ENCODE measurements at regions not wholly inside any gene's neighbourhood (a gene's known extent, or its start where the extent isn't known, plus 50 kb on each side); places are given as distances from the start of the nearest gene placed in this dataset.

DNA sequence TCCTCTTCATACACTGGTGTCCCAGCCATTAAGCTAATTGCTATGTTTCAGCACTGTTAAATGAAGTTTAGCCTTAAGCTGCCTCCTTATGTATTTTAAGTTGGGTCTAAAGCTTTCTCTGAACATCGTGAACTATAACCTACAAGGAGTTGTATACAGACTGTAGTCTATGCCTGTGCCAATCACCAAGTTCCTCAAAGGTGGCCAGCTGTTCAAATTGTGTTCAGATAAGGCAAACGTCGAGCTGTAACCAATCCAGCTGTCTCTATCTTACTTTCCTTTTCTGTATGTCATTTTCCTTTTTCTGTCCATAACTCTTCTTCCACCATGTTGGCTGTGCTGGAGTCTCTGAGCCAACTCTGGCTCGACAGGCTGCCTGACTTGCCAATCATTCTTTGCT, 199.6 kb downstream of the OGFRL1 start:
- H3K4me3 Mint-ChIP-seq = no peak overlapping the region
- peaks cover 0 to 5% (median 2%) of the 10 kb centered on the region in 7 donors for H3K9me3 Mint-ChIP-seq
- DNase-seq (no peak), ATAC-seq (ENCODE audit: low read depth in 2 of 2) (no peak)
- Histone ChIP-seq H3K27ac (ENCODE audit: insufficient read depth, low read length, poor library complexity, severe bottlenecking) (no peak overlapping the region), H3K9me3 (ENCODE audit: control insufficient read depth in 2 of 2, low read length in 2 of 2) (no peaks in the 10 kb centered on the region), H3K27me3 (ENCODE audit: control insufficient read depth, insufficient read depth, low read length) (no peaks in the 10 kb centered on the region), H3K4me3 (ENCODE audit: low read depth, low read length) (no peak overlapping the region), H3K4me1 (ENCODE audit: control insufficient read depth, insufficient read depth, low read length, poor library complexity, severe bottlenecking) (no peaks in the 10 kb centered on the region), H3K36me3 (ENCODE audit: control insufficient read depth, insufficient read depth, low read length) (no peaks in the 10 kb centered on the region)
- H3K4me1 Mint-ChIP-seq = no peaks in the 10 kb centered on the region
- H3K27me3 Mint-ChIP-seq = no peaks in the 10 kb centered on the region
- H3K36me3 Mint-ChIP-seq = no peaks in the 10 kb centered on the region
- H3K27ac Mint-ChIP-seq = no peak overlapping the region

DNA sequence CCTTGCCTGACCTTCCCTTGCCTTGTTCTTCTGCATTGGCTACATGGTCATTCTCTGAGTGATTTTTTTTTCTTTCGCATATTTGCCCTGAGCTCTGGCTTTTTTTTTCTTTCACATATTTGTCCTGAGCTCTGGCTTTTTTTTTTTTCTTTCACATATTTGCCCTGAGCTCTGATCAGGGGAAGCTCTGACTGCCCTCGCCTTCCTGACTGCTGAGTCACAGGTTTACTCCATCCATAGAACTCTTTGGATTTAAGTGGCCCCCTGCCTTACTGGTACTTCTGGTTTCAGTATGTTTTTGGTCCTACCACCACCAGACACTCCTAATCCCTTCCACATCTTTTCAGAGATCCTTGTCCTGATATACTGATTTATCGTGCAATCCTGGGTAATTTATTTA, 201.1 kb downstream of the OGFRL1 start:
- Histone ChIP-seq H3K4me3 (ENCODE audit: low read depth, low read length) (no peak overlapping the region), H3K27ac (ENCODE audit: insufficient read depth, low read length, poor library complexity, severe bottlenecking) (no peak overlapping the region), H3K36me3 (ENCODE audit: control insufficient read depth, insufficient read depth, low read length) (no peaks in the 10 kb centered on the region), H3K4me1 (ENCODE audit: control insufficient read depth, insufficient read depth, low read length, poor library complexity, severe bottlenecking) (no peaks in the 10 kb centered on the region), H3K9me3 (ENCODE audit: control insufficient read depth in 2 of 2, low read length in 2 of 2) (no peaks in the 10 kb centered on the region), H3K27me3 (ENCODE audit: control insufficient read depth, insufficient read depth, low read length) (no peaks in the 10 kb centered on the region)
- Mint-ChIP-seq H3K9me3 (peaks cover 0 to 5% (median 0%) of the 10 kb centered on the region in 7 donors), H3K27me3 (no peaks in the 10 kb centered on the region), H3K36me3 (no peaks in the 10 kb centered on the region), H3K27ac (peak overlapping the region in 1 of 3 donors; percentile 33), H3K4me1 (no peaks in the 10 kb centered on the region), H3K4me3 (no peak overlapping the region)
- no peak for ATAC-seq (ENCODE audit: low read depth in 2 of 2)
- DNase-seq = no peak

GRCh38 chr6:71490876-71491275, 202.3 kb downstream of the OGFRL1 start:
- no peaks in the 10 kb centered on the region for H3K27me3 ChIP-seq (ENCODE audit: control insufficient read depth, insufficient read depth, low read length)

DNA sequence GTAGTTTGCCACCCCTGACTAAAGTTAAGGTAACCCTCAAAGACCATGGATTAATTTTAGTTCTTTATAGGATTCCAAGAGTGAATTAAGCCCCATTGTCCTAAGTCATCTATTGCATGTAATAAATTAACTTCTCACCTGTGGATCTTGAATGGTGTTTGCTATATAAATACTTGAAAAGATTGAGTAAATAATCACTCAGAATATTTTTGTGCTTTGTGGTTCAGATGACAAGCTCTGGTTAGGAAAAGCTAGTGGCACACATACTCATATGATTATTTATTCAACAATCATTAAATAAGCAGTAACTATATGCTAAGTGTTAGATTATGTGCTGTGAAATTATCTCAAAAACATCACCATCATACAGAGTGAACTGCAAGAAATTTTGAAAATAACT, 203.2 kb downstream of the OGFRL1 start:
- Histone ChIP-seq H3K9me3 (ENCODE audit: control insufficient read depth in 2 of 2, low read length in 2 of 2) (no peaks in the 10 kb centered on the region), H3K27ac (ENCODE audit: insufficient read depth, low read length, poor library complexity, severe bottlenecking) (no peak overlapping the region), H3K4me3 (ENCODE audit: low read depth, low read length) (no peak overlapping the region), H3K27me3 (ENCODE audit: control insufficient read depth, insufficient read depth, low read length) (no peaks in the 10 kb centered on the region), H3K4me1 (ENCODE audit: control insufficient read depth, insufficient read depth, low read length, poor library complexity, severe bottlenecking) (peaks cover 4% of the 10 kb centered on the region), H3K36me3 (ENCODE audit: control insufficient read depth, insufficient read depth, low read length) (no peaks in the 10 kb centered on the region)
- Mint-ChIP-seq H3K27ac (no peak overlapping the region), H3K9me3 (peaks cover 0 to 5% (median 0%) of the 10 kb centered on the region in 7 donors), H3K36me3 (no peaks in the 10 kb centered on the region), H3K4me1 (peaks cover 0 to 9% (median 2%) of the 10 kb centered on the region in 4 donors), H3K27me3 (peaks cover 5% of the 10 kb centered on the region), H3K4me3 (no peak overlapping the region)
- no peak for DNase-seq
- no peak for ATAC-seq (ENCODE audit: low read depth in 2 of 2)

More at GRCh38 chr6:71490876-71491275, 202.3 kb downstream of the OGFRL1 start:
- DNase-seq (no peak), ATAC-seq (ENCODE audit: low read depth in 2 of 2) (no peak)
- Histone ChIP-seq H3K4me3 (ENCODE audit: low read depth, low read length) (no peak overlapping the region), H3K36me3 (ENCODE audit: control insufficient read depth, insufficient read depth, low read length) (no peaks in the 10 kb centered on the region), H3K4me1 (ENCODE audit: control insufficient read depth, insufficient read depth, low read length, poor library complexity, severe bottlenecking) (peaks cover 1% of the 10 kb centered on the region), H3K9me3 (ENCODE audit: control insufficient read depth in 2 of 2, low read length in 2 of 2) (no peaks in the 10 kb centered on the region), H3K27ac (ENCODE audit: insufficient read depth, low read length, poor library complexity, severe bottlenecking) (no peak overlapping the region)
- H3K4me1 Mint-ChIP-seq = peaks cover 0 to under 1% (median under 1%) of the 10 kb centered on the region in 4 donors
- H3K4me3 Mint-ChIP-seq = no peak overlapping the region
- no peak overlapping the region for H3K27ac Mint-ChIP-seq
- H3K9me3 Mint-ChIP-seq = peaks cover 0 to 5% (median 0%) of the 10 kb centered on the region in 7 donors
- H3K36me3 Mint-ChIP-seq = no peaks in the 10 kb centered on the region
- H3K27me3 Mint-ChIP-seq = peaks cover 5% of the 10 kb centered on the region

- H3K36me3 ChIP-seq (ENCODE audit: control insufficient read depth, insufficient read depth, low read length) = no peaks in the 10 kb centered on the region
- Mint-ChIP-seq H3K36me3 (no peaks in the 10 kb centered on the region), H3K27me3 (peaks cover 5% of the 10 kb centered on the region), H3K9me3 (peaks cover 0 to 5% (median 0%) of the 10 kb centered on the region in 7 donors), H3K27ac (no peak overlapping the region), H3K4me1 (peaks cover 0 to 9% (median 2%) of the 10 kb centered on the region in 4 donors), H3K4me3 (no peak overlapping the region)
- no peaks in the 10 kb centered on the region for H3K27me3 ChIP-seq (ENCODE audit: control insufficient read depth, insufficient read depth, low read length)
- no peak overlapping the region for H3K4me3 ChIP-seq (ENCODE audit: low read depth, low read length)
- no peak overlapping the region for H3K27ac ChIP-seq (ENCODE audit: insufficient read depth, low read length, poor library complexity, severe bottlenecking)
- peaks cover 4% of the 10 kb centered on the region for H3K4me1 ChIP-seq (ENCODE audit: control insufficient read depth, insufficient read depth, low read length, poor library complexity, severe bottlenecking)
- ATAC-seq (ENCODE audit: low read depth in 2 of 2) (no peak), DNase-seq (no peak)
- no peaks in the 10 kb centered on the region for H3K9me3 ChIP-seq (ENCODE audit: control insufficient read depth in 2 of 2, low read length in 2 of 2)
Observed at GRCh38 chr6:71492668-71493067, 204.1 kb downstream of the OGFRL1 start.

- DNase-seq = peak in 1 of 3 donors; percentile 8
- peaks cover 0 to 2% (median 0%) of the 10 kb centered on the region in 7 donors for H3K9me3 Mint-ChIP-seq
- no peak overlapping the region for H3K27ac ChIP-seq (ENCODE audit: insufficient read depth, low read length, poor library complexity, severe bottlenecking)
- H3K36me3 ChIP-seq (ENCODE audit: control insufficient read depth, insufficient read depth, low read length) = no peaks in the 10 kb centered on the region
- peaks cover 5% of the 10 kb centered on the region for H3K27me3 Mint-ChIP-seq
- no peak overlapping the region for H3K27ac Mint-ChIP-seq
- H3K4me1 ChIP-seq (ENCODE audit: control insufficient read depth, insufficient read depth, low read length, poor library complexity, severe bottlenecking) = peaks cover 4% of the 10 kb centered on the region
- ATAC-seq (ENCODE audit: low read depth in 2 of 2) = no peak
- peak overlapping the region in 2 of 4 donors; percentile 21 to 41 for H3K4me3 Mint-ChIP-seq
- no peaks in the 10 kb centered on the region for H3K9me3 ChIP-seq (ENCODE audit: control insufficient read depth in 2 of 2, low read length in 2 of 2)
- H3K36me3 Mint-ChIP-seq = no peaks in the 10 kb centered on the region
- H3K4me1 Mint-ChIP-seq = peaks cover 0 to 9% (median 2%) of the 10 kb centered on the region in 4 donors
- H3K27me3 ChIP-seq (ENCODE audit: control insufficient read depth, insufficient read depth, low read length) = no peaks in the 10 kb centered on the region
- H3K4me3 ChIP-seq (ENCODE audit: low read depth, low read length) = peak overlapping the region; percentile 38
Observed at GRCh38 chr6:71496018-71496721, 207.6 kb downstream of the OGFRL1 start.

- Histone ChIP-seq H3K4me3 (ENCODE audit: low read depth, low read length) (no peak overlapping the region), H3K27me3 (ENCODE audit: control insufficient read depth, insufficient read depth, low read length) (no peaks in the 10 kb centered on the region), H3K27ac (ENCODE audit: insufficient read depth, low read length, poor library complexity, severe bottlenecking) (no peak overlapping the region), H3K4me1 (ENCODE audit: control insufficient read depth, insufficient read depth, low read length, poor library complexity, severe bottlenecking) (peaks cover 4% of the 10 kb centered on the region), H3K9me3 (ENCODE audit: control insufficient read depth in 2 of 2, low read length in 2 of 2) (no peaks in the 10 kb centered on the region), H3K36me3 (ENCODE audit: control insufficient read depth, insufficient read depth, low read length) (no peaks in the 10 kb centered on the region)
- Mint-ChIP-seq H3K4me1 (peaks cover 0 to 9% (median 2%) of the 10 kb centered on the region in 4 donors), H3K27ac (no peak overlapping the region), H3K36me3 (no peaks in the 10 kb centered on the region), H3K27me3 (peaks cover 5% of the 10 kb centered on the region), H3K9me3 (peaks cover 0 to 2% (median 0%) of the 10 kb centered on the region in 7 donors), H3K4me3 (no peak overlapping the region)
- no peak for DNase-seq
- ATAC-seq (ENCODE audit: low read depth in 2 of 2) = no peak
Observed at GRCh38 chr6:71496722-71497033, 208.1 kb downstream of the OGFRL1 start.

- Mint-ChIP-seq H3K27ac (no peak overlapping the region), H3K4me1 (peaks cover 0 to 9% (median 2%) of the 10 kb centered on the region in 4 donors), H3K36me3 (no peaks in the 10 kb centered on the region), H3K4me3 (no peak overlapping the region), H3K9me3 (peaks cover 0 to 2% (median 0%) of the 10 kb centered on the region in 7 donors), H3K27me3 (peaks cover 5% of the 10 kb centered on the region)
- Histone ChIP-seq H3K27me3 (ENCODE audit: control insufficient read depth, insufficient read depth, low read length) (no peaks in the 10 kb centered on the region), H3K36me3 (ENCODE audit: control insufficient read depth, insufficient read depth, low read length) (no peaks in the 10 kb centered on the region), H3K4me3 (ENCODE audit: low read depth, low read length) (no peak overlapping the region), H3K4me1 (ENCODE audit: control insufficient read depth, insufficient read depth, low read length, poor library complexity, severe bottlenecking) (peaks cover 4% of the 10 kb centered on the region), H3K9me3 (ENCODE audit: control insufficient read depth in 2 of 2, low read length in 2 of 2) (no peaks in the 10 kb centered on the region), H3K27ac (ENCODE audit: insufficient read depth, low read length, poor library complexity, severe bottlenecking) (no peak overlapping the region)
- no peak for ATAC-seq (ENCODE audit: low read depth in 2 of 2)
- no peak for DNase-seq
Observed at GRCh38 chr6:71498638-71499037, 210.0 kb downstream of the OGFRL1 start.
